Loucy (cell line): ENCODE measurements at regions not wholly inside any gene's neighbourhood (a gene's known extent, or its start where the extent isn't known, plus 50 kb on each side); places are given as distances from the start of the nearest gene placed in this dataset.

Source experiments
- H2AFZ ChIP-seq: fragments of 200-600 bp; sonication (generic); 2 replicates; pipeline ENCODE4 v1.6.0; 2016; ENCODE audit warnings: antibody characterized with exemption, mild to moderate bottlenecking, low read length, moderate library complexity
- H3F3A ChIP-seq: fragments of 200-600 bp; 2 replicates; pipeline ENCODE4 v1.6.0; 2016; ENCODE audit warnings: antibody characterized with exemption, low read depth, mild to moderate bottlenecking
- H3K27me3 ChIP-seq: fragments of 200-600 bp; sonication (generic); 2 replicates; pipeline ENCODE4 v1.6.1; 2014; ENCODE audit warnings: low read length, mild to moderate bottlenecking; ENCODE audit not compliant: insufficient read depth, poor library complexity, severe bottlenecking
- H3K36me3 ChIP-seq: fragments of 200-600 bp; sonication (generic); 2 replicates; pipeline ENCODE4 v1.6.1; 2016; ENCODE audit warnings: low read length; ENCODE audit not compliant: insufficient read depth
- H3K4me1 ChIP-seq: fragments of 200-600 bp; sonication (generic); 2 replicates; pipeline ENCODE4 v1.5.1; 2014; ENCODE audit warnings: low read length, mild to moderate bottlenecking; ENCODE audit not compliant: insufficient read depth, poor library complexity, severe bottlenecking
- H3K4me2 ChIP-seq: fragments of 200-600 bp; sonication (generic); 2 replicates; pipeline ENCODE4 v1.6.0; 2014; ENCODE audit warnings: antibody characterized with exemption, low read length, low read depth, mild to moderate bottlenecking; ENCODE audit not compliant: poor library complexity, severe bottlenecking
- H3K4me3 ChIP-seq: fragments of 200-600 bp; sonication (generic); 2 replicates; pipeline ENCODE4 v1.5.1; 2014; ENCODE audit warnings: low read length, mild to moderate bottlenecking, mixed read lengths; ENCODE audit not compliant: poor library complexity, severe bottlenecking
- H3K79me2 ChIP-seq: fragments of 200-600 bp; sonication (generic); 2 replicates; pipeline ENCODE4 v1.6.1; 2014; ENCODE audit warnings: low read length; ENCODE audit not compliant: insufficient read depth
- H3K9ac ChIP-seq: fragments of 200-600 bp; sonication (generic); 2 replicates; pipeline ENCODE4 v1.6.0; 2014; ENCODE audit warnings: mild to moderate bottlenecking, low read depth, low read length, moderate library complexity; ENCODE audit not compliant: poor library complexity, severe bottlenecking
- H3K9me2 ChIP-seq: fragments of 200-600 bp; sonication (generic); replicated peaks from 2 replicates; pipeline ENCODE4 v1.6.1; 2016; ENCODE audit warnings: low read depth, low read length, mixed read lengths
- H3K9me3 ChIP-seq: fragments of 200-600 bp; sonication (generic); 2 replicates; pipeline ENCODE4 v1.6.1; 2014; ENCODE audit warnings: mild to moderate bottlenecking, antibody characterized with exemption, low read length, low read depth; ENCODE audit not compliant: insufficient read depth
- H4K20me1 ChIP-seq: fragments of 200-600 bp; sonication (generic); 2 replicates; pipeline ENCODE4 v1.6.0; 2014; ENCODE audit warnings: antibody characterized with exemption, low read length, mild to moderate bottlenecking; ENCODE audit not compliant: insufficient read depth, poor library complexity, severe bottlenecking
- EZH2phosphoT487 ChIP-seq: fragments of 200-600 bp; IDR thresholded peaks from 2 replicates; pipeline ENCODE4 v1.6.1; 2018; ENCODE audit warnings: antibody characterized with exemption, mild to moderate bottlenecking, moderate library complexity, borderline replicate concordance
- TF ChIP-seq, protein P1 (sequence below): fragments of 200-600 bp; sonication (generic); conservative IDR thresholded peaks from 2 replicates; pipeline ENCODE4 v1.5.1; 2014; ENCODE audit warnings: mild to moderate bottlenecking, antibody characterized with exemption, low read length

DNA sequence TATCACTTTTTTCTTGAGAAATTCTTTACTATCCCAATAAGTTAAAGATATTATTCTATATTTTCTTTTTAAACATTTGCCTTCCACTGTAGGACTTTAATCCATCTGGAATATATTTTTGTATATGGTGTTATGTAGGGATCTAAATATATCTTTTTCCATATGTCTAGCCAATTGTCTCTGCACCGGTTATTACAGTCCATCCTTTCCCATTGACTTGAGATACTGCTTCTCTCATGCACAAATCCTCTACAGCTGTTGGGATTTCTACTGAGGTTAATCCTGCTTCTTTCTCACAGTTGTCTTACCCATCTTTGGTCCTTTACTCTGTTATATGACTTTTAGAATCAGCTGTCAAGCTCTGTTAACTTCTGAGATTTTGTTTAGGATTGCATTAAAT lies 483.8 kb upstream of the CDH4 start:
- H4K20me1 ChIP-seq, result no peaks in the 10 kb centered on the region
- no peak overlapping the region for H2AFZ ChIP-seq
- H3K4me2 ChIP-seq, result no peak overlapping the region
- H3F3A ChIP-seq, result no peaks in the 10 kb centered on the region
- H3K9me3 ChIP-seq, result no peaks in the 10 kb centered on the region
- H3K4me3 ChIP-seq, result no peak overlapping the region
- no peak for TF ChIP-seq EZH2phosphoT487
- TF ChIP-seq, protein P1, sequence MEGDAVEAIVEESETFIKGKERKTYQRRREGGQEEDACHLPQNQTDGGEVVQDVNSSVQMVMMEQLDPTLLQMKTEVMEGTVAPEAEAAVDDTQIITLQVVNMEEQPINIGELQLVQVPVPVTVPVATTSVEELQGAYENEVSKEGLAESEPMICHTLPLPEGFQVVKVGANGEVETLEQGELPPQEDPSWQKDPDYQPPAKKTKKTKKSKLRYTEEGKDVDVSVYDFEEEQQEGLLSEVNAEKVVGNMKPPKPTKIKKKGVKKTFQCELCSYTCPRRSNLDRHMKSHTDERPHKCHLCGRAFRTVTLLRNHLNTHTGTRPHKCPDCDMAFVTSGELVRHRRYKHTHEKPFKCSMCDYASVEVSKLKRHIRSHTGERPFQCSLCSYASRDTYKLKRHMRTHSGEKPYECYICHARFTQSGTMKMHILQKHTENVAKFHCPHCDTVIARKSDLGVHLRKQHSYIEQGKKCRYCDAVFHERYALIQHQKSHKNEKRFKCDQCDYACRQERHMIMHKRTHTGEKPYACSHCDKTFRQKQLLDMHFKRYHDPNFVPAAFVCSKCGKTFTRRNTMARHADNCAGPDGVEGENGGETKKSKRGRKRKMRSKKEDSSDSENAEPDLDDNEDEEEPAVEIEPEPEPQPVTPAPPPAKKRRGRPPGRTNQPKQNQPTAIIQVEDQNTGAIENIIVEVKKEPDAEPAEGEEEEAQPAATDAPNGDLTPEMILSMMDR, result no peak
- H3K4me1 ChIP-seq, result no peaks in the 10 kb centered on the region
- H3K79me2 ChIP-seq, result no peaks in the 10 kb centered on the region
- no peak overlapping the region for H3K9ac ChIP-seq
- H3K27me3 ChIP-seq, result no peaks in the 10 kb centered on the region
- no peaks in the 10 kb centered on the region for H3K9me2 ChIP-seq
- H3K36me3 ChIP-seq, result no peaks in the 10 kb centered on the region

GRCh38 chr20:60780388-60781025 lies 471.6 kb upstream of the CDH4 start:
- Histone ChIP-seq H3K79me2 (no peaks in the 10 kb centered on the region), H3K27me3 (no peaks in the 10 kb centered on the region), H3K9ac (no peak overlapping the region), H3K36me3 (no peaks in the 10 kb centered on the region), H3K4me3 (no peak overlapping the region), H3K9me2 (no peaks in the 10 kb centered on the region), H4K20me1 (no peaks in the 10 kb centered on the region), H2AFZ (no peak overlapping the region), H3F3A (no peaks in the 10 kb centered on the region), H3K9me3 (no peaks in the 10 kb centered on the region), H3K4me2 (no peak overlapping the region), H3K4me1 (no peaks in the 10 kb centered on the region)
- TF ChIP-seq, protein P1, result no peak
- TF ChIP-seq EZH2phosphoT487, result no peak

DNA sequence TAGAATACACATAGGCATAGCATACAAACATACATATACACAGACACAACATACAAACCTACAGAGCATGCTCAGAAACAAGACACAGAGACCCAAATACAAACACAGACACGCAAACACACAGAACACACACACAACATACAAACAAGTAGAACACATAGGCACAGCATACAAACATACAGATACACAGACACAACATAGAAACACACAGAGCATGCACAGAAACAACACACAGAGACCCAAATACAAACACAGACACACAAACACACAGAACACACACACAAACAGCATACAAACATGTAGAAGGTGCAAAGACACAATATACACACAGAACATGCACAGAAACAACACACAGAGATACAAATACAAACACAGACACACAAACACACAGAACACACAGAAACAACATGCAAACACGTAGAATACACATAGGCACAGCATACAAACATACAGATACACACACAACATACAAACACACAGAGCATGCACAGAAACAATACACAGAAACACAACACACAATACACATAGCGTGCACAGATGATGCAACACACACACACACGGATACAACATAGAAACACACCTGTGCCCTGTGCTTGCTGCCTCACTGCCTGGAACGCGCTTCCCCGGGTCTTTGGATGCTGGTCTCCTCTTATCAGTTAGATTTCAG lies 469.0 kb upstream of the CDH4 start:
- Histone ChIP-seq H3K9me3 (no peaks in the 10 kb centered on the region), H3K4me2 (no peak overlapping the region), H3F3A (no peaks in the 10 kb centered on the region), H3K27me3 (no peaks in the 10 kb centered on the region), H3K36me3 (no peaks in the 10 kb centered on the region), H2AFZ (no peak overlapping the region), H3K9ac (no peak overlapping the region), H3K9me2 (no peaks in the 10 kb centered on the region), H3K79me2 (no peaks in the 10 kb centered on the region), H3K4me3 (no peak overlapping the region), H4K20me1 (no peaks in the 10 kb centered on the region), H3K4me1 (no peaks in the 10 kb centered on the region)
- TF ChIP-seq, protein P1, result no peak
- TF ChIP-seq EZH2phosphoT487, result no peak
